ENCODE measurements at regions not wholly inside any gene's neighbourhood (a gene's known extent, or its start where the extent isn't known, plus 50 kb on each side); places are given as distances from the start of the nearest gene placed in this dataset.
"Not testable (repeated sequence)": the region's sequence is repeated elsewhere in the genome, so short reads cannot be mapped to it uniquely, and the experiment has no call there.

DNA sequence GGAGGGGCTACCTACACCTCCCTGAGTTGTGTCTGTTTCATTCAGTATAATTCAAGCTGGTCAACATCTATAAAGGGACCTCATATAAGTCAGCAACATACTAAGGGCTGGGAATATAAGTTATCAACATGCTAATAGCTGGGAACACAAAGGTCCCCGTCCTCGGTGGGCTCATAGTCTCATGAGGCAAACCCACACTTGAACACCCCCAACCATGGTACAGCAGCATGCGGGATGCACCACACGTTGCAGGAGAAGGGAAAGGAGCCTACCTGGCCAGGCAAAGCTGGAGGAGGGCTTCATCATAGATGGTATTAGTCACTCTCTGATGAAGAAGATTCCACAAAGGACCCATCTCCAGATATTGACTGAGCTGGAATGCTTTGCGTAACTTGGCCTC lies 561.8 kb upstream of the B3GAT1 start:
- intact Hi-C loops (cut with micrococcal nuclease), result no loop called here
- TF ChIP-seq CTCF (IDR thresholded peaks at IDR 0.05; ENCODE audit: borderline replicate concordance), result no peak
- Histone ChIP-seq H3K27me3 (ENCODE audit: low read depth) (peaks cover 36% of the 10 kb centered on the region), H3K27ac (replicated peaks) (no peak overlapping the region), H3K9me3 (replicated peaks) (no peaks in the 10 kb centered on the region), H3K4me3 (no peak overlapping the region), H3K4me1 (no peaks in the 10 kb centered on the region), H3K36me3 (no peaks in the 10 kb centered on the region)
- no peak for DNase-seq

- DNase-seq, result no peak
- peaks cover 3% of the 10 kb centered on the region for H3K9me3 ChIP-seq (replicated peaks)
- H3K36me3 ChIP-seq, result no peaks in the 10 kb centered on the region
- TF ChIP-seq CTCF (IDR thresholded peaks at IDR 0.05; ENCODE audit: borderline replicate concordance), result no peak
- H3K27me3 ChIP-seq (ENCODE audit: low read depth), result peaks cover 31% of the 10 kb centered on the region
- intact Hi-C loops (cut with micrococcal nuclease), result no loop called here
- H3K27ac ChIP-seq (replicated peaks), result no peak overlapping the region
- no peaks in the 10 kb centered on the region for H3K4me1 ChIP-seq
- H3K4me3 ChIP-seq, result no peak overlapping the region
Measured at GRCh38 chr11:134971381-134971780, 559.3 kb upstream of the B3GAT1 start.

GRCh38 chr11:134967746-134968145 lies 555.7 kb upstream of the B3GAT1 start:
- DNase-seq, result no peak
- Histone ChIP-seq H3K4me3 (no peak overlapping the region), H3K4me1 (no peaks in the 10 kb centered on the region), H3K27ac (replicated peaks) (no peak overlapping the region), H3K9me3 (replicated peaks) (peaks cover 9% of the 10 kb centered on the region), H3K36me3 (no peaks in the 10 kb centered on the region), H3K27me3 (ENCODE audit: low read depth) (peaks cover 25% of the 10 kb centered on the region)
- intact Hi-C loops (cut with micrococcal nuclease), result no loop called here
- TF ChIP-seq CTCF (IDR thresholded peaks at IDR 0.05; ENCODE audit: borderline replicate concordance), result no peak

- H3K4me1 ChIP-seq; H3K27ac ChIP-seq (replicated peaks); H3K36me3 ChIP-seq; intact Hi-C loops (cut with micrococcal nuclease); DNase-seq; H3K4me3 ChIP-seq; H3K9me3 ChIP-seq (replicated peaks): not testable (repeated sequence)
- H3K27me3 ChIP-seq (ENCODE audit: low read depth), result peaks cover 33% of the 10 kb centered on the region
Measured at GRCh38 chr11:134961386-134961785, 549.3 kb upstream of the B3GAT1 start.

GRCh38 chr11:134958870-134959269 lies 546.8 kb upstream of the B3GAT1 start:
- DNase-seq, result no peak
- intact Hi-C loops (cut with micrococcal nuclease), result no loop called here
- Histone ChIP-seq H3K4me3 (no peak overlapping the region), H3K36me3 (no peaks in the 10 kb centered on the region), H3K27ac (replicated peaks) (no peak overlapping the region), H3K27me3 (ENCODE audit: low read depth) (peaks cover 47% of the 10 kb centered on the region), H3K9me3 (replicated peaks) (no peaks in the 10 kb centered on the region), H3K4me1 (no peaks in the 10 kb centered on the region)
- no peak for TF ChIP-seq CTCF (IDR thresholded peaks at IDR 0.05; ENCODE audit: borderline replicate concordance)

- no peak for TF ChIP-seq CTCF (IDR thresholded peaks at IDR 0.05; ENCODE audit: borderline replicate concordance)
- Histone ChIP-seq H3K36me3 (no peaks in the 10 kb centered on the region), H3K9me3 (replicated peaks) (no peaks in the 10 kb centered on the region), H3K27ac (replicated peaks) (no peak overlapping the region), H3K27me3 (ENCODE audit: low read depth) (peaks cover 46% of the 10 kb centered on the region), H3K4me1 (no peaks in the 10 kb centered on the region), H3K4me3 (no peak overlapping the region)
- no peak for DNase-seq
- intact Hi-C loops (cut with micrococcal nuclease), result no loop called here
Measured at GRCh38 chr11:134958336-134958640, 546.2 kb upstream of the B3GAT1 start.

Measured in left ventricle myocardium inferior (tissue), 1 donor.